Glutamatergic neuron (in vitro differentiated cells): ENCODE measurements at regions not wholly inside any gene's neighbourhood (a gene's known extent, or its start where the extent isn't known, plus 50 kb on each side); places are given as distances from the start of the nearest gene placed in this dataset.

Experiments used
- DNase-seq: peaks from one replicate; pipeline ENCODE4 v3.0.0; 2022
- H3K27ac Mint-ChIP-seq: one replicate; pipeline ENCODE4 v1.8.0; 2020; ENCODE audit warnings: mild to moderate bottlenecking, mixed read lengths, inconsistent platforms; ENCODE audit not compliant: unreplicated experiment
- H3K27me3 Mint-ChIP-seq: one replicate; pipeline ENCODE4 v1.8.0; 2020; ENCODE audit warnings: mild to moderate bottlenecking, moderate library complexity, mixed read lengths, inconsistent platforms; ENCODE audit not compliant: unreplicated experiment
- H3K36me3 Mint-ChIP-seq: one replicate; pipeline ENCODE4 v1.8.0; 2020; ENCODE audit warnings: mild to moderate bottlenecking, mixed read lengths, inconsistent platforms; ENCODE audit not compliant: unreplicated experiment
- H3K4me1 Mint-ChIP-seq: one replicate; pipeline ENCODE4 v1.8.0; 2020; ENCODE audit warnings: mild to moderate bottlenecking, low read depth, mixed read lengths, inconsistent platforms; ENCODE audit not compliant: unreplicated experiment
- H3K4me3 Mint-ChIP-seq: one replicate; pipeline ENCODE4 v1.8.0; 2020; ENCODE audit warnings: mild to moderate bottlenecking, mixed read lengths, inconsistent platforms; ENCODE audit not compliant: unreplicated experiment
- H3K9me3 Mint-ChIP-seq: one replicate; pipeline ENCODE4 v1.8.0; 2020; ENCODE audit warnings: mild to moderate bottlenecking, moderate library complexity, mixed read lengths, inconsistent platforms; ENCODE audit not compliant: unreplicated experiment
- CTCF ChIP-seq: fragments of 200-600 bp; sonication (generic); IDR thresholded peaks from one replicate; pipeline ENCODE4 v1.5.0; 2021; ENCODE audit not compliant: partially characterized antibody, unreplicated experiment

DNA sequence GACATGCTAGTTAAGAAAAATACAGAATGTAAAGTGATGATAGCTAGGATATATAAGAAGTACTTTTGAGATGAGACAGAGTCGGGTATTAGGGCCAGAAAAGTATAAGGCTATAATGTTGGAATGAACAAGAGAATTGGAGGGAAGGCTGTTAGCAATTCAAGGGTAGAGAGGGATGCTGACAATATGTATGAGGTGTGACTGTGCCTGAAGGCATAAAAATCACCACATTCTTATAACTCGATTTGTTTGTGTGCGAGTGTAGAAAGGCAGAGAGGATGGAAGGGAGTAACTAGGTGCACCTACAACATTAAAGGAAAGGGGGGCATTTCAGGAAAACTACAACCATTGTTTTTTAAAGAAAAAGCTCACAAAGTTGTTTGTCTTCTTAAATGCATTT lies 86.0 kb downstream of the FAT4 start:
- TF ChIP-seq CTCF, result no peak
- no peak for DNase-seq
- H3K27me3 Mint-ChIP-seq, result no peaks in the 10 kb centered on the region
- H3K4me3 Mint-ChIP-seq, result no peak overlapping the region
- no peaks in the 10 kb centered on the region for H3K4me1 Mint-ChIP-seq
- H3K27ac Mint-ChIP-seq, result no peak overlapping the region
- no peaks in the 10 kb centered on the region for H3K36me3 Mint-ChIP-seq
- H3K9me3 Mint-ChIP-seq, result no peaks in the 10 kb centered on the region

GRCh38 chr4:125401784-125402183 lies 87.0 kb downstream of the FAT4 start:
- no peak for TF ChIP-seq CTCF
- Mint-ChIP-seq H3K36me3 (no peaks in the 10 kb centered on the region), H3K9me3 (no peaks in the 10 kb centered on the region), H3K4me1 (no peaks in the 10 kb centered on the region), H3K4me3 (no peak overlapping the region), H3K27ac (no peak overlapping the region), H3K27me3 (no peaks in the 10 kb centered on the region)
- no peak for DNase-seq

DNA sequence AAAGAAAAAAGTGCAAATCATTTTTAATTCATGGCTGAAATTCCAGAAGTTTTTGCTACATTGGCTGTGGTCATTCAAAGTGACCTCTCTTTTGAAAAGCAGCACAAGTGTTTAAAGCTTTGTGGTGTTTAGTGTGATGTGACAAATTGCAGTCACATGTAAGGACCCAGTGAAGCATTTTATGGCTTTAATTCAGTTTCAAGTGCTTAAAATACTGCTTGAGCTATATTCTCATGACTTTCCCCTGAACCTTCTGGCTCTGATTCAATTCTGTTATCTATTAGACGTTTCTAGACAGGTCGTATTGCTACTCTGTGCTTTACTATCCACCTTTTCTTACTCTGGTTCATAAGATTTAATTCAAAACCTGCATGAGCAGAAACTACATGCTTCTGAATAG lies 105.8 kb downstream of the FAT4 start:
- Mint-ChIP-seq H3K36me3 (peaks cover 8% of the 10 kb centered on the region), H3K27me3 (no peaks in the 10 kb centered on the region), H3K9me3 (peaks cover 8% of the 10 kb centered on the region), H3K4me1 (no peaks in the 10 kb centered on the region), H3K27ac (no peak overlapping the region), H3K4me3 (no peak overlapping the region)
- DNase-seq, result no peak
- TF ChIP-seq CTCF, result no peak

DNA sequence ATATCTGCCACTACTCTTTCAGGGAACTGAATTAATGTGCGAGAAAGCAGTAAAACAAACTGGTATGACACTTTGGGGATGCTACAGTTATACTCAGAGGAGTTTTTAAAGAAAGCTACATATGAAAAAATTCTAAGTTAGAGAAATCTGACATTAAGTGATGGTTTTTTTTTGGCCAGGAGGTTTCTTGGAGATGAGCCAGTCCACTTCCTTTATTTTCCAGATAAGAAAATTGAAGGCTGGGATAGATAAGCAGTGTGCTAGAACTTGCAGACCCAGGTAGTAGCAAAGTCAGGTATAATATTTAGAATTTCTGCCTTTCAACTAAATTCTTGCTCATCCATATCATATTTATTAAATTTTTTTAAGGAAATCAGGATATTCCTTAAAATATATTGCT lies 106.8 kb downstream of the FAT4 start:
- Mint-ChIP-seq H3K36me3 (peaks cover 8% of the 10 kb centered on the region), H3K4me1 (no peaks in the 10 kb centered on the region), H3K27me3 (no peaks in the 10 kb centered on the region), H3K9me3 (peaks cover 8% of the 10 kb centered on the region), H3K27ac (no peak overlapping the region), H3K4me3 (no peak overlapping the region)
- no peak for TF ChIP-seq CTCF
- no peak for DNase-seq

DNA sequence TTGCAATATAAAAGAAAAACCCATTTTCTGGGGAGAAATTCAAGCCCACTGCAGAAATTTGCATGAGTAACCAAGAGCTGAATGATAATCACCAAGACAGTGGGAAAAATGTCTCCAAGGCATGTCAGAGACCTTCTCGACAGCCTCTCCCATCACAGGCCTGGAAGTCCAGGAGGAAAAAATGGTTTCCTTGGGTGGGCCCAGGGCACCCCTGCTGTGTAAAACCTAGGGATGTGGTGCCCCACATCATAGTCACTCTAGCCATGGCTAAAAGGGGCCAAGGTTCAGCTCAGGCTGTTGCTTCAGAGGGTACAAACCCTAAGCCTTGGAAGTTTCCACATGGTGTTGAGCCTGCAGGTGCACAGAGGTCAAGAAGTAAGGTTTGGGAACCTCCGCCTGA lies 108.4 kb downstream of the FAT4 start:
- peaks cover 8% of the 10 kb centered on the region for H3K36me3 Mint-ChIP-seq

More for the DNA sequence above, 108.4 kb downstream of the FAT4 start:
- no peak for DNase-seq
- Mint-ChIP-seq H3K27ac (no peak overlapping the region), H3K4me1 (no peaks in the 10 kb centered on the region), H3K4me3 (no peak overlapping the region), H3K27me3 (no peaks in the 10 kb centered on the region), H3K9me3 (peaks cover 8% of the 10 kb centered on the region)
- no peak for TF ChIP-seq CTCF
